KMS-11 (cell line): ENCODE measurements at regions not wholly inside any gene's neighbourhood (a gene's known extent, or its start where the extent isn't known, plus 50 kb on each side); places are given as distances from the start of the nearest gene placed in this dataset.

Experiments
- H2AFZ ChIP-seq: fragments of 200-600 bp; sonication (generic); 2 replicates; pipeline ENCODE4 v1.6.1; 2016; ENCODE audit warnings: antibody characterized with exemption, mixed run types, low read depth
- H3K27ac ChIP-seq: fragments of 200-600 bp; sonication (generic); 2 replicates; pipeline ENCODE4 v1.6.1; 2016; ENCODE audit warnings: mild to moderate bottlenecking, mixed run types
- H3K27me3 ChIP-seq: fragments of 200-600 bp; sonication (generic); 2 replicates; pipeline ENCODE4 v1.6.1; 2017; ENCODE audit warnings: mild to moderate bottlenecking, low read depth, mixed run types, moderate library complexity; ENCODE audit not compliant: insufficient read depth
- H3K36me3 ChIP-seq: fragments of 200-600 bp; sonication (generic); 2 replicates; pipeline ENCODE4 v1.6.1; 2017; ENCODE audit warnings: mild to moderate bottlenecking, mixed run types; ENCODE audit not compliant: insufficient read depth
- H3K4me1 ChIP-seq: fragments of 200-600 bp; sonication (generic); 2 replicates; pipeline ENCODE4 v1.6.1; 2016; ENCODE audit warnings: mild to moderate bottlenecking, low read depth, mixed run types; ENCODE audit not compliant: poor library complexity, severe bottlenecking
- H3K4me2 ChIP-seq: fragments of 200-600 bp; sonication (generic); 2 replicates; pipeline ENCODE4 v1.7.0; 2016; ENCODE audit warnings: mild to moderate bottlenecking, mixed run types
- H3K4me3 ChIP-seq: fragments of 200-600 bp; sonication (generic); IDR thresholded peaks from 2 replicates; pipeline ENCODE4 v1.6.1; 2017; ENCODE audit warnings: low read depth, low read length, mixed read lengths; ENCODE audit not compliant: insufficient read depth
- H3K79me2 ChIP-seq: fragments of 200-600 bp; sonication (generic); 2 replicates; pipeline ENCODE4 v1.6.1; 2016; ENCODE audit warnings: low read depth, mixed run types; ENCODE audit not compliant: insufficient read depth
- H3K9ac ChIP-seq: fragments of 200-600 bp; sonication (generic); 2 replicates; pipeline ENCODE4 v1.6.1; 2016; ENCODE audit warnings: mild to moderate bottlenecking, mixed run types
- H4K20me1 ChIP-seq: fragments of 200-600 bp; sonication (generic); 2 replicates; pipeline ENCODE4 v1.6.1; 2016; ENCODE audit warnings: mild to moderate bottlenecking, mixed run types; ENCODE audit not compliant: insufficient read depth
- TF ChIP-seq, protein P1 (sequence below): fragments of 200-600 bp; sonication (generic); conservative IDR thresholded peaks from 2 replicates; pipeline ENCODE4 v1.6.1; 2017; ENCODE audit warnings: low read depth, mild to moderate bottlenecking, antibody characterized with exemption, low read length, moderate library complexity, mixed read lengths

DNA sequence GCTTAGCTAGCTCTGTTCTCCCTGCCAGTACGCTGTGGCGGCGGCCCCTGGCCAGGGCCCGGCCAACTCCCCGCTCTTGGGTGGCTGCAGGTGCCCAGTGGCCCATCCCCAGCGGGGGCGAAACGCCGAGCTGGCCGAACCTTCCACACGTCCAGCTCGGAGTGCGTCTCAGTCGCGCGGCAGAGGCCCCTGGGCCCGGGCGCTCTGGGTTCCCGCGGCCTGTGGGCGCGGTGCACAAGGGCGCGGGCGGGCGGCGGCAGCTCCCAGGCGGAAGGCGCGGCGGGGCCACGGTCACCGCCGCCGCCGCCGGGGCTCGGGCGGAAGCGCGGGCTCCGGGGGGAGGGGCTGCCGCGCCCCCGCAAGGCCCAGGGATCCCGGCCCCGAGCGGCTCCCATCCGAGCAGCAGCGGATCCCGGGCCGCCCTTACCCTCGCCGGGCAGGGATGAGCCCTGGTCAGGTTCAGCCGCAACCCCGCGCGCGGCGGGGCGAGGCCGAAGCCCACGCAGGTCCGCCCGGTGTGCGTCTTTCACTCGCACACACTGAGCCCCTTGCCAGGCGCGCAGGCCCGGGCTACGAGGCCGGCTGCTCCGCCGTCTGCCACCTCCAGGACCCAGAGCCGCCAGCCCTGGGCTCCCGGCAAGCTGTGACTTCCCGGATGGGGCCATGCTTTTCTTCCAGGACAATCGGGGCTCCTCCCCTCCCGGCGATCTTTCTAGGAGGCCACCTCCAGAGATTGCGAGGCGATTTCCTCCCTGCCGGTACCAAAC is 54.2 kb downstream of the CCDC54 start:
- H3K4me2 ChIP-seq: peak overlapping the region; percentile 93
- H3K4me3 ChIP-seq: peak overlapping the region; percentile 57
- no peaks in the 10 kb centered on the region for H3K36me3 ChIP-seq
- TF ChIP-seq, protein P1, sequence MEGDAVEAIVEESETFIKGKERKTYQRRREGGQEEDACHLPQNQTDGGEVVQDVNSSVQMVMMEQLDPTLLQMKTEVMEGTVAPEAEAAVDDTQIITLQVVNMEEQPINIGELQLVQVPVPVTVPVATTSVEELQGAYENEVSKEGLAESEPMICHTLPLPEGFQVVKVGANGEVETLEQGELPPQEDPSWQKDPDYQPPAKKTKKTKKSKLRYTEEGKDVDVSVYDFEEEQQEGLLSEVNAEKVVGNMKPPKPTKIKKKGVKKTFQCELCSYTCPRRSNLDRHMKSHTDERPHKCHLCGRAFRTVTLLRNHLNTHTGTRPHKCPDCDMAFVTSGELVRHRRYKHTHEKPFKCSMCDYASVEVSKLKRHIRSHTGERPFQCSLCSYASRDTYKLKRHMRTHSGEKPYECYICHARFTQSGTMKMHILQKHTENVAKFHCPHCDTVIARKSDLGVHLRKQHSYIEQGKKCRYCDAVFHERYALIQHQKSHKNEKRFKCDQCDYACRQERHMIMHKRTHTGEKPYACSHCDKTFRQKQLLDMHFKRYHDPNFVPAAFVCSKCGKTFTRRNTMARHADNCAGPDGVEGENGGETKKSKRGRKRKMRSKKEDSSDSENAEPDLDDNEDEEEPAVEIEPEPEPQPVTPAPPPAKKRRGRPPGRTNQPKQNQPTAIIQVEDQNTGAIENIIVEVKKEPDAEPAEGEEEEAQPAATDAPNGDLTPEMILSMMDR: no peak
- peak overlapping the region; percentile 85 for H3K9ac ChIP-seq
- H4K20me1 ChIP-seq: no peaks in the 10 kb centered on the region
- H3K79me2 ChIP-seq: no peaks in the 10 kb centered on the region
- H3K4me1 ChIP-seq: peaks cover 21% of the 10 kb centered on the region
- H2AFZ ChIP-seq: peak overlapping the region; percentile 92
- peak overlapping the region; percentile 75 for H3K27ac ChIP-seq
- no peaks in the 10 kb centered on the region for H3K27me3 ChIP-seq

DNA sequence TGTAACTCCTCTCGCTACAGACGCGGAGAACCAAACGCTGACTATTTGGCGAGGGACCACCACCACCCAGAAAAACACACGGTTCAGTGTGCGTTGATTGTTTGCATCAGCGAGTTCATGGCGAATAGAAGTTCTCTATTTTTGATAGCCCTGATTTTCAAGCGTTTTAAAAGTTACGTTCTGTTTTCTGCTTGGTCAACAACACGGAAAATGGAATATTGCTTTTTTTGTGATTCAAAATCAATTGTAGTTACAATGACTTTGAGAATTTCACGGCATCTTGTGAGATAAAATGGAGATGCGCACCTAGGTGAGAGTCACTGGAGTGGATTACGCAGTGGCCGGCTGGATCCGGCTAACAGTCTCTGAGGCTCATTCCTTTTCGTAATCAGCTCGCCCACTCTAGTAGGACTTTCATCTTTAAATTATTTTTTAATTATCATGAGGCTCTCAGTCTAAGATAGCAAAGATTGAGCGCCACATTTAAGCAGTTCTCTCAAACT is 54.8 kb downstream of the CCDC54 start:
- no peaks in the 10 kb centered on the region for H3K79me2 ChIP-seq
- TF ChIP-seq, protein P1: no peak
- H3K4me2 ChIP-seq: peak overlapping the region; percentile 93
- peak overlapping the region; percentile 92 for H2AFZ ChIP-seq
- peak overlapping the region; percentile 57 for H3K4me3 ChIP-seq
- peak overlapping the region; percentile 75 for H3K27ac ChIP-seq
- no peaks in the 10 kb centered on the region for H3K36me3 ChIP-seq
- no peaks in the 10 kb centered on the region for H4K20me1 ChIP-seq
- H3K27me3 ChIP-seq: no peaks in the 10 kb centered on the region
- peak overlapping the region; percentile 85 for H3K9ac ChIP-seq
- peaks cover 21% of the 10 kb centered on the region for H3K4me1 ChIP-seq

DNA sequence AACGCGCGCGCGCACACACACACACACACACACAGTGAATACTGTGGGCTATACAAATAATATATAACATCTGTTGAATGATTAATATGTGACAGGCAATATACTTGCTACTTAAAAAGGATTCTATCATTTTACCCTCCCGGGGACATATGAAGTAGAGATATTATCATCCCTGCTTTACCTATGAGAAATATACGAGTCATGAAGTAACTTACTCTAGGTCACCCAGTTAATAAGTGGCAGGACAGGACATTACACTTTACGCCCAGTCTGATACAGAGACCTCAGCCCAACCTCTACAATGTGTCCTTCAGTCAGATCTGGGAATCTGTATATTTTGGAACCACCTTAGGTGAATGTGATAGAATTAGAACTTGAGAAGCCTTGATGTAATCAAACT is 55.4 kb downstream of the CCDC54 start:
- Histone ChIP-seq H3K9ac (no peak overlapping the region), H2AFZ (peak overlapping the region; percentile 92; the same call in 1 of the 2 replicates), H3K27ac (no peak overlapping the region), H3K79me2 (no peaks in the 10 kb centered on the region), H3K36me3 (no peaks in the 10 kb centered on the region), H3K4me2 (peak overlapping the region; percentile 93), H3K27me3 (no peaks in the 10 kb centered on the region), H3K4me3 (no peak overlapping the region), H4K20me1 (no peaks in the 10 kb centered on the region), H3K4me1 (peaks cover 21% of the 10 kb centered on the region)
- TF ChIP-seq, protein P1: no peak

DNA sequence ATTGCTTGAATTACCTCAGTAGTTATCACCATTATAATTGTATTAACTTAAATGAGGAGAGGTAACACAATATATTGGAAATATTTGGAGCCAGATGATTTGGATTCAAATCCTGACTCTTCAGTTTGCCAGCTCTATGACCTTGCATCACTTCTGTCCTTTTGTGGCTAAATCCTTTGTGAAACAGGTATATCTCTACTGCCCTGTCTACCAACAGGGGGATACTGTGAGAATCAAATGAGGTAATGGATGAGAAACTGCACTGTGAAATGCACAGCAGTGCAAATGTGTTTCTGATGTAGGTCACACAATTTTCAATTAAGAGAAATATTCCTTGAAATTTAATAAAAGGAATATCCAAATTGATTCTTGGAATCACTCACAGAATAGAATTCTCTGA is 58.8 kb downstream of the CCDC54 start:
- Histone ChIP-seq H2AFZ (no peak overlapping the region), H3K4me2 (no peak overlapping the region), H3K4me1 (peaks cover 9% of the 10 kb centered on the region), H3K27me3 (no peaks in the 10 kb centered on the region), H4K20me1 (no peaks in the 10 kb centered on the region), H3K4me3 (no peak overlapping the region), H3K9ac (no peak overlapping the region), H3K79me2 (no peaks in the 10 kb centered on the region), H3K27ac (no peak overlapping the region), H3K36me3 (no peaks in the 10 kb centered on the region)
- TF ChIP-seq, protein P1: no peak
